ENCODE measurements at regions not wholly inside any gene's neighbourhood (a gene's known extent, or its start where the extent isn't known, plus 50 kb on each side); places are given as distances from the start of the nearest gene placed in this dataset.

GRCh38 chr2:84078471-84078870 is 380.6 kb downstream of the SUCLG1 start:
- DNase-seq (no peak), ATAC-seq (ENCODE audit: insufficient read depth, low read depth) (no peak)
- no peaks in the 10 kb centered on the region for H4K20me1 ChIP-seq (ENCODE audit: insufficient read depth, low read length)
- no peak overlapping the region for H3K4me2 ChIP-seq (ENCODE audit: insufficient read depth, low read length)
- no peak overlapping the region for H3K27ac ChIP-seq (ENCODE audit: low read length)
- no peaks in the 10 kb centered on the region for H3K36me3 ChIP-seq (ENCODE audit: insufficient read depth, low read length)
- TF ChIP-seq, protein P1, sequence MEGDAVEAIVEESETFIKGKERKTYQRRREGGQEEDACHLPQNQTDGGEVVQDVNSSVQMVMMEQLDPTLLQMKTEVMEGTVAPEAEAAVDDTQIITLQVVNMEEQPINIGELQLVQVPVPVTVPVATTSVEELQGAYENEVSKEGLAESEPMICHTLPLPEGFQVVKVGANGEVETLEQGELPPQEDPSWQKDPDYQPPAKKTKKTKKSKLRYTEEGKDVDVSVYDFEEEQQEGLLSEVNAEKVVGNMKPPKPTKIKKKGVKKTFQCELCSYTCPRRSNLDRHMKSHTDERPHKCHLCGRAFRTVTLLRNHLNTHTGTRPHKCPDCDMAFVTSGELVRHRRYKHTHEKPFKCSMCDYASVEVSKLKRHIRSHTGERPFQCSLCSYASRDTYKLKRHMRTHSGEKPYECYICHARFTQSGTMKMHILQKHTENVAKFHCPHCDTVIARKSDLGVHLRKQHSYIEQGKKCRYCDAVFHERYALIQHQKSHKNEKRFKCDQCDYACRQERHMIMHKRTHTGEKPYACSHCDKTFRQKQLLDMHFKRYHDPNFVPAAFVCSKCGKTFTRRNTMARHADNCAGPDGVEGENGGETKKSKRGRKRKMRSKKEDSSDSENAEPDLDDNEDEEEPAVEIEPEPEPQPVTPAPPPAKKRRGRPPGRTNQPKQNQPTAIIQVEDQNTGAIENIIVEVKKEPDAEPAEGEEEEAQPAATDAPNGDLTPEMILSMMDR (IDR thresholded peaks at IDR 0.05; ENCODE audit: borderline replicate concordance, extremely low read depth, low read length, poor library complexity, severe bottlenecking) = no peak
- TF ChIP-seq EZH2 (IDR thresholded peaks at IDR 0.05; ENCODE audit: borderline replicate concordance, low read depth, low read length, severe bottlenecking) = no peak
- H3K9me3 ChIP-seq (ENCODE audit: insufficient read depth, low read length, severe bottlenecking) = no peaks in the 10 kb centered on the region
- no peak overlapping the region for H3K9ac ChIP-seq (ENCODE audit: low read depth, low read length)
- H3K27me3 ChIP-seq (ENCODE audit: insufficient read depth, low read length, poor library complexity) = no peaks in the 10 kb centered on the region
- H2AFZ ChIP-seq (ENCODE audit: low read depth, low read length) = no peak overlapping the region
- no peak overlapping the region for H3K4me3 ChIP-seq (ENCODE audit: low read depth in 1 of 2, low read length in 2 of 2)
- H3K4me1 ChIP-seq (ENCODE audit: insufficient read depth, low read length) = no peaks in the 10 kb centered on the region
- no peaks in the 10 kb centered on the region for H3K79me2 ChIP-seq (ENCODE audit: insufficient read depth, low read length)

DNA sequence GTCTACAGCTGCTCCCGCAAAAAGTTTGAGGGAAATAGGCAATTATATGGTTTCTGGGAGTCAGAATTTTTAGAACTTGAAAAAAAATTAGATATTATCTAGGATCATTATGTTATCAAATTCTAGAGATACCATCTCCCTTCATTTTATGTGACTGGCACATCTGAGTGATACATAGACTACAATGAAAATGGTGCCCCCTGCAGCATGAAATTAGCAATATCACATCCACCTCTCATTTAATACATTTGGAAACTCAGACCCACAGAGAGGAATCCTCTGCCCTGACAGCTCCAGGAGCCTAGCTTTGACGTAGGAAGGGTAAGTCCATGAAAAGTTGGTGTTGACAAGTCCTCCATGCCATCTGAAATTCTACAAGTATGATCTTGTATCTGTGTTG is 381.6 kb downstream of the SUCLG1 start:
- Histone ChIP-seq H3K79me2 (ENCODE audit: insufficient read depth, low read length) (no peaks in the 10 kb centered on the region), H3K27ac (ENCODE audit: low read length) (no peak overlapping the region), H3K36me3 (ENCODE audit: insufficient read depth, low read length) (no peaks in the 10 kb centered on the region), H3K4me3 (ENCODE audit: low read depth in 1 of 2, low read length in 2 of 2) (no peak overlapping the region), H3K4me1 (ENCODE audit: insufficient read depth, low read length) (no peaks in the 10 kb centered on the region), H2AFZ (ENCODE audit: low read depth, low read length) (no peak overlapping the region), H3K27me3 (ENCODE audit: insufficient read depth, low read length, poor library complexity) (no peaks in the 10 kb centered on the region), H3K4me2 (ENCODE audit: insufficient read depth, low read length) (no peak overlapping the region), H3K9me3 (ENCODE audit: insufficient read depth, low read length, severe bottlenecking) (no peaks in the 10 kb centered on the region), H4K20me1 (ENCODE audit: insufficient read depth, low read length) (no peaks in the 10 kb centered on the region), H3K9ac (ENCODE audit: low read depth, low read length) (no peak overlapping the region)
- TF ChIP-seq EZH2 (IDR thresholded peaks at IDR 0.05; ENCODE audit: borderline replicate concordance, low read depth, low read length, severe bottlenecking) = no peak
- TF ChIP-seq, protein P1 (IDR thresholded peaks at IDR 0.05; ENCODE audit: borderline replicate concordance, extremely low read depth, low read length, poor library complexity, severe bottlenecking) = peak; percentile 65
- ATAC-seq (ENCODE audit: insufficient read depth, low read depth) (peak; percentile 67; the same call in 2 of the 3 replicates), DNase-seq (peak; percentile 13)

- no peak for ATAC-seq (ENCODE audit: insufficient read depth, low read depth)
- no peaks in the 10 kb centered on the region for H3K79me2 ChIP-seq (ENCODE audit: insufficient read depth, low read length)
- H2AFZ ChIP-seq (ENCODE audit: low read depth, low read length) = no peak overlapping the region
- no peaks in the 10 kb centered on the region for H4K20me1 ChIP-seq (ENCODE audit: insufficient read depth, low read length)
- H3K27ac ChIP-seq (ENCODE audit: low read length) = no peak overlapping the region
- no peak overlapping the region for H3K9ac ChIP-seq (ENCODE audit: low read depth, low read length)
- H3K36me3 ChIP-seq (ENCODE audit: insufficient read depth, low read length) = no peaks in the 10 kb centered on the region
- no peak overlapping the region for H3K4me3 ChIP-seq (ENCODE audit: low read depth in 1 of 2, low read length in 2 of 2)
- no peaks in the 10 kb centered on the region for H3K27me3 ChIP-seq (ENCODE audit: insufficient read depth, low read length, poor library complexity)
- H3K4me2 ChIP-seq (ENCODE audit: insufficient read depth, low read length) = no peak overlapping the region
- no peak for TF ChIP-seq EZH2 (IDR thresholded peaks at IDR 0.05; ENCODE audit: borderline replicate concordance, low read depth, low read length, severe bottlenecking)
- TF ChIP-seq, protein P1 (IDR thresholded peaks at IDR 0.05; ENCODE audit: borderline replicate concordance, extremely low read depth, low read length, poor library complexity, severe bottlenecking) = no peak
- no peaks in the 10 kb centered on the region for H3K9me3 ChIP-seq (ENCODE audit: insufficient read depth, low read length, severe bottlenecking)
- H3K4me1 ChIP-seq (ENCODE audit: insufficient read depth, low read length) = no peaks in the 10 kb centered on the region
- no peak for DNase-seq
Observed at GRCh38 chr2:84071050-84071449, 388.0 kb downstream of the SUCLG1 start.

GRCh38 chr2:84065857-84066256 is 393.2 kb downstream of the SUCLG1 start:
- Histone ChIP-seq H3K9me3 (ENCODE audit: insufficient read depth, low read length, severe bottlenecking) (no peaks in the 10 kb centered on the region), H3K4me1 (ENCODE audit: insufficient read depth, low read length) (no peaks in the 10 kb centered on the region), H3K27ac (ENCODE audit: low read length) (no peak overlapping the region), H4K20me1 (ENCODE audit: insufficient read depth, low read length) (no peaks in the 10 kb centered on the region), H3K9ac (ENCODE audit: low read depth, low read length) (no peak overlapping the region), H3K4me3 (ENCODE audit: low read depth in 1 of 2, low read length in 2 of 2) (no peak overlapping the region), H3K27me3 (ENCODE audit: insufficient read depth, low read length, poor library complexity) (no peaks in the 10 kb centered on the region), H3K36me3 (ENCODE audit: insufficient read depth, low read length) (no peaks in the 10 kb centered on the region), H2AFZ (ENCODE audit: low read depth, low read length) (no peak overlapping the region), H3K4me2 (ENCODE audit: insufficient read depth, low read length) (no peak overlapping the region), H3K79me2 (ENCODE audit: insufficient read depth, low read length) (no peaks in the 10 kb centered on the region)
- DNase-seq = no peak
- no peak for ATAC-seq (ENCODE audit: insufficient read depth, low read depth)
- TF ChIP-seq, protein P1 (IDR thresholded peaks at IDR 0.05; ENCODE audit: borderline replicate concordance, extremely low read depth, low read length, poor library complexity, severe bottlenecking) = no peak
- TF ChIP-seq EZH2 (IDR thresholded peaks at IDR 0.05; ENCODE audit: borderline replicate concordance, low read depth, low read length, severe bottlenecking) = no peak
